ENCODE measurements at regions not wholly inside any gene's neighbourhood (a gene's known extent, or its start where the extent isn't known, plus 50 kb on each side); places are given as distances from the start of the nearest gene placed in this dataset.

GRCh38 chr6:104621396-104621795 is 238.3 kb downstream of the HACE1 start:
- no peaks in the 10 kb centered on the region for H3K4me1 Mint-ChIP-seq (ENCODE audit: low read depth, unreplicated experiment)
- H3K27ac Mint-ChIP-seq (ENCODE audit: unreplicated experiment): no peak overlapping the region
- H3K9me3 Mint-ChIP-seq (ENCODE audit: unreplicated experiment): no peaks in the 10 kb centered on the region
- H3K27me3 Mint-ChIP-seq (ENCODE audit: unreplicated experiment): no peaks in the 10 kb centered on the region
- H3K4me3 Mint-ChIP-seq (ENCODE audit: unreplicated experiment): no peak overlapping the region
- TF ChIP-seq CTCF (IDR thresholded peaks at IDR 0.05; ENCODE audit: partially characterized antibody, unreplicated experiment): no peak
- no peak for DNase-seq
- no peaks in the 10 kb centered on the region for H3K36me3 Mint-ChIP-seq (ENCODE audit: unreplicated experiment)

GRCh38 chr6:104617591-104617990 is 242.1 kb downstream of the HACE1 start:
- Mint-ChIP-seq H3K4me1 (ENCODE audit: low read depth, unreplicated experiment) (no peaks in the 10 kb centered on the region), H3K4me3 (ENCODE audit: unreplicated experiment) (no peak overlapping the region), H3K27me3 (ENCODE audit: unreplicated experiment) (peaks cover 2% of the 10 kb centered on the region), H3K9me3 (ENCODE audit: unreplicated experiment) (no peaks in the 10 kb centered on the region), H3K27ac (ENCODE audit: unreplicated experiment) (no peak overlapping the region), H3K36me3 (ENCODE audit: unreplicated experiment) (no peaks in the 10 kb centered on the region)
- TF ChIP-seq CTCF (IDR thresholded peaks at IDR 0.05; ENCODE audit: partially characterized antibody, unreplicated experiment): no peak
- DNase-seq: no peak

- no peak overlapping the region for H3K27ac Mint-ChIP-seq (ENCODE audit: unreplicated experiment)
- H3K9me3 Mint-ChIP-seq (ENCODE audit: unreplicated experiment): no peaks in the 10 kb centered on the region
- no peaks in the 10 kb centered on the region for H3K4me1 Mint-ChIP-seq (ENCODE audit: low read depth, unreplicated experiment)
- no peak overlapping the region for H3K4me3 Mint-ChIP-seq (ENCODE audit: unreplicated experiment)
- peaks cover 2% of the 10 kb centered on the region for H3K27me3 Mint-ChIP-seq (ENCODE audit: unreplicated experiment)
- no peak for TF ChIP-seq CTCF (IDR thresholded peaks at IDR 0.05; ENCODE audit: partially characterized antibody, unreplicated experiment)
- no peak for DNase-seq
- H3K36me3 Mint-ChIP-seq (ENCODE audit: unreplicated experiment): no peaks in the 10 kb centered on the region
These were observed 245.3 kb downstream of the HACE1 start for GRCh38 chr6:104614394-104614793.

- no peak overlapping the region for H3K4me3 Mint-ChIP-seq (ENCODE audit: unreplicated experiment)
- TF ChIP-seq CTCF (IDR thresholded peaks at IDR 0.05; ENCODE audit: partially characterized antibody, unreplicated experiment): no peak
- H3K4me1 Mint-ChIP-seq (ENCODE audit: low read depth, unreplicated experiment): no peaks in the 10 kb centered on the region
- H3K36me3 Mint-ChIP-seq (ENCODE audit: unreplicated experiment): no peaks in the 10 kb centered on the region
- no peaks in the 10 kb centered on the region for H3K9me3 Mint-ChIP-seq (ENCODE audit: unreplicated experiment)
- DNase-seq: no peak
- H3K27me3 Mint-ChIP-seq (ENCODE audit: unreplicated experiment): peaks cover 2% of the 10 kb centered on the region
- no peak overlapping the region for H3K27ac Mint-ChIP-seq (ENCODE audit: unreplicated experiment)
These were observed 246.2 kb downstream of the HACE1 start for GRCh38 chr6:104613416-104614001.

- no peaks in the 10 kb centered on the region for H3K36me3 Mint-ChIP-seq (ENCODE audit: unreplicated experiment)
- H3K9me3 Mint-ChIP-seq (ENCODE audit: unreplicated experiment): no peaks in the 10 kb centered on the region
- DNase-seq: no peak
- peaks cover 2% of the 10 kb centered on the region for H3K27me3 Mint-ChIP-seq (ENCODE audit: unreplicated experiment)
- no peak for TF ChIP-seq CTCF (IDR thresholded peaks at IDR 0.05; ENCODE audit: partially characterized antibody, unreplicated experiment)
- H3K4me3 Mint-ChIP-seq (ENCODE audit: unreplicated experiment): no peak overlapping the region
- no peaks in the 10 kb centered on the region for H3K4me1 Mint-ChIP-seq (ENCODE audit: low read depth, unreplicated experiment)
- no peak overlapping the region for H3K27ac Mint-ChIP-seq (ENCODE audit: unreplicated experiment)
These were observed 247.2 kb downstream of the HACE1 start for GRCh38 chr6:104612541-104612940.

All from glutamatergic neuron (in vitro differentiated cells).